Glutamatergic neuron (in vitro differentiated cells): ENCODE measurements at regions not wholly inside any gene's neighbourhood (a gene's known extent, or its start where the extent isn't known, plus 50 kb on each side); places are given as distances from the start of the nearest gene placed in this dataset.

Source experiments
- DNase-seq: peaks from one replicate; pipeline ENCODE4 v3.0.0; 2022
- H3K27ac Mint-ChIP-seq: one replicate; pipeline ENCODE4 v1.8.0; 2020; ENCODE audit warnings: mild to moderate bottlenecking, mixed read lengths, inconsistent platforms; ENCODE audit not compliant: unreplicated experiment
- H3K27me3 Mint-ChIP-seq: one replicate; pipeline ENCODE4 v1.8.0; 2020; ENCODE audit warnings: mild to moderate bottlenecking, moderate library complexity, mixed read lengths, inconsistent platforms; ENCODE audit not compliant: unreplicated experiment
- H3K36me3 Mint-ChIP-seq: one replicate; pipeline ENCODE4 v1.8.0; 2020; ENCODE audit warnings: mild to moderate bottlenecking, mixed read lengths, inconsistent platforms; ENCODE audit not compliant: unreplicated experiment
- H3K4me1 Mint-ChIP-seq: one replicate; pipeline ENCODE4 v1.8.0; 2020; ENCODE audit warnings: mild to moderate bottlenecking, low read depth, mixed read lengths, inconsistent platforms; ENCODE audit not compliant: unreplicated experiment
- H3K4me3 Mint-ChIP-seq: one replicate; pipeline ENCODE4 v1.8.0; 2020; ENCODE audit warnings: mild to moderate bottlenecking, mixed read lengths, inconsistent platforms; ENCODE audit not compliant: unreplicated experiment
- H3K9me3 Mint-ChIP-seq: one replicate; pipeline ENCODE4 v1.8.0; 2020; ENCODE audit warnings: mild to moderate bottlenecking, moderate library complexity, mixed read lengths, inconsistent platforms; ENCODE audit not compliant: unreplicated experiment
- TF ChIP-seq, protein P1 (sequence below): fragments of 200-600 bp; sonication (generic); IDR thresholded peaks from one replicate; pipeline ENCODE4 v1.5.0; 2021; ENCODE audit not compliant: partially characterized antibody, unreplicated experiment

- no peaks in the 10 kb centered on the region for H3K36me3 Mint-ChIP-seq
- H3K27me3 Mint-ChIP-seq: peaks cover 2% of the 10 kb centered on the region
- H3K4me1 Mint-ChIP-seq: no peaks in the 10 kb centered on the region
- DNase-seq: no peak
- H3K4me3 Mint-ChIP-seq: no peak overlapping the region
- H3K9me3 Mint-ChIP-seq: peaks cover 2% of the 10 kb centered on the region
- TF ChIP-seq, protein P1, sequence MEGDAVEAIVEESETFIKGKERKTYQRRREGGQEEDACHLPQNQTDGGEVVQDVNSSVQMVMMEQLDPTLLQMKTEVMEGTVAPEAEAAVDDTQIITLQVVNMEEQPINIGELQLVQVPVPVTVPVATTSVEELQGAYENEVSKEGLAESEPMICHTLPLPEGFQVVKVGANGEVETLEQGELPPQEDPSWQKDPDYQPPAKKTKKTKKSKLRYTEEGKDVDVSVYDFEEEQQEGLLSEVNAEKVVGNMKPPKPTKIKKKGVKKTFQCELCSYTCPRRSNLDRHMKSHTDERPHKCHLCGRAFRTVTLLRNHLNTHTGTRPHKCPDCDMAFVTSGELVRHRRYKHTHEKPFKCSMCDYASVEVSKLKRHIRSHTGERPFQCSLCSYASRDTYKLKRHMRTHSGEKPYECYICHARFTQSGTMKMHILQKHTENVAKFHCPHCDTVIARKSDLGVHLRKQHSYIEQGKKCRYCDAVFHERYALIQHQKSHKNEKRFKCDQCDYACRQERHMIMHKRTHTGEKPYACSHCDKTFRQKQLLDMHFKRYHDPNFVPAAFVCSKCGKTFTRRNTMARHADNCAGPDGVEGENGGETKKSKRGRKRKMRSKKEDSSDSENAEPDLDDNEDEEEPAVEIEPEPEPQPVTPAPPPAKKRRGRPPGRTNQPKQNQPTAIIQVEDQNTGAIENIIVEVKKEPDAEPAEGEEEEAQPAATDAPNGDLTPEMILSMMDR: no peak
- no peak overlapping the region for H3K27ac Mint-ChIP-seq
Observed at GRCh38 chr4:119728185-119728584, 99.6 kb upstream of the PDE5A start.

GRCh38 chr4:119726505-119726904 is 97.9 kb upstream of the PDE5A start:
- Mint-ChIP-seq H3K9me3 (peaks cover 2% of the 10 kb centered on the region), H3K4me1 (no peaks in the 10 kb centered on the region), H3K36me3 (no peaks in the 10 kb centered on the region), H3K27ac (no peak overlapping the region), H3K4me3 (no peak overlapping the region), H3K27me3 (peaks cover 2% of the 10 kb centered on the region)
- no peak for DNase-seq
- TF ChIP-seq, protein P1: no peak

DNA sequence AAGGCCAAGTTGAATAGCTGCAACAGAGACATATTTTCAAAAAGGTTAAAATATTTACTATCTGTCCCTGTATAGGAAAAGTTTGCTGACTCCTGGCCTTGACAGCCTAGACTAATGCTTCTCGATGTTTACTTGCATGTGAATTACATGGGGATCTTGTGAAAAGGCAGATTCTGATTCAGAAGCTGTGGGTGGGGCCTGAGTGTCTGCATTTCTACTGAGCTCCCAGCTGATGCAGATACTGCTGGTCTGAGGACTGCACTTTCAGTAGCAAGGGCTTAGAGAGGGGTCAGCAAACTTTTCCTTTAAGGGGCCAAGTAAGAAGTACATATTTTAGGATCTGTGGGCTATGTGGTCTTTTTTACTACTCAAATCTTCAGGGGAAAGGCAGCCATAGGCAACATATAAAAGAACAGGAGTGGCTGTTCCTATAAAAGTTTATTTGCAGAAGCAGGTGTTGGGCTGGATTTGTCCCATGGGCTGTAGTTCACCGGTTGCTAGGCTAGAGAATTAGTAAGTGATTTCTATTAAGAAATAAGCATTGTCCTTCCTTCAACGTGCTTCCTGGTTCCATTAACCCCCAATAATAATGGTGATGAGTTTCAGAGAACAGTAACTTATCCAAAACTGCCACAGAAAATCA is 97.2 kb upstream of the PDE5A start:
- Mint-ChIP-seq H3K9me3 (peaks cover 2% of the 10 kb centered on the region), H3K4me3 (no peak overlapping the region), H3K4me1 (no peaks in the 10 kb centered on the region), H3K36me3 (peaks cover 4% of the 10 kb centered on the region), H3K27me3 (peaks cover 2% of the 10 kb centered on the region), H3K27ac (no peak overlapping the region)
- DNase-seq: no peak
- TF ChIP-seq, protein P1: no peak

- H3K4me1 Mint-ChIP-seq: no peaks in the 10 kb centered on the region
- peaks cover 2% of the 10 kb centered on the region for H3K27me3 Mint-ChIP-seq
- DNase-seq: no peak
- peaks cover 9% of the 10 kb centered on the region for H3K36me3 Mint-ChIP-seq
- peaks cover 2% of the 10 kb centered on the region for H3K9me3 Mint-ChIP-seq
- TF ChIP-seq, protein P1: no peak
- H3K4me3 Mint-ChIP-seq: no peak overlapping the region
- H3K27ac Mint-ChIP-seq: no peak overlapping the region
Observed at GRCh38 chr4:119725011-119725410, 96.4 kb upstream of the PDE5A start.

DNA sequence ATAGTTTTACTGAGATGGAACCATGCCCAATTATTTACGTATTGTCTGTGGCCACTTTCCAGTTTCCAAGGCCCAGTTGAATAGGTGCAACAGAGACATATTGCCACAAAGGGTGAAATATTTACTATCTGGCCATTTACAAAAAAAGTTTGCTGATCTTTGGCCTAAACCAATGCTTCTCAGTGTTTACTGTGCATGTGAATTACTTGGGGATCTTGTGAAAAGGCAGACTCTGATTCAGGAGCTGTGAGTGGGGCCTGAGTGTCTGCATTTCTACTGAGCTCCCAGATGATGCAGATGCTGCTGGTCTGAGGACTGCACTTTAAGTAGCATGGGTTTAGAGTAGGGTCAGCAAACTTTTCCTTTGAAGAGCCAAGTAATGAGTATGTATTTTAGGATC is 94.1 kb upstream of the PDE5A start:
- Mint-ChIP-seq H3K4me1 (no peaks in the 10 kb centered on the region), H3K27ac (no peak overlapping the region), H3K4me3 (no peak overlapping the region), H3K9me3 (peaks cover 2% of the 10 kb centered on the region), H3K36me3 (peaks cover 15% of the 10 kb centered on the region), H3K27me3 (no peaks in the 10 kb centered on the region)
- TF ChIP-seq, protein P1: no peak
- DNase-seq: no peak
